IPS-20b (cell line): ENCODE measurements at regions not wholly inside any gene's neighbourhood (a gene's known extent, or its start where the extent isn't known, plus 50 kb on each side); places are given as distances from the start of the nearest gene placed in this dataset.

Experiments
- H3K27ac ChIP-seq: one replicate; pipeline ENCODE4 v1.5.1; 2013; ENCODE audit warnings: low read length
- H3K27me3 ChIP-seq: 2 replicates; pipeline ENCODE4 v1.6.1; 2013; ENCODE audit warnings: mild to moderate bottlenecking, low read length, inconsistent platforms; ENCODE audit not compliant: insufficient read depth
- H3K36me3 ChIP-seq: 2 replicates; pipeline ENCODE4 v1.6.1; 2013; ENCODE audit warnings: low read depth, mild to moderate bottlenecking, inconsistent platforms, low read length, moderate library complexity; ENCODE audit not compliant: insufficient read depth
- H3K4me1 ChIP-seq: 2 replicates; pipeline ENCODE4 v1.6.1; 2013; ENCODE audit warnings: mild to moderate bottlenecking, control low read depth, inconsistent platforms, low read length, moderate library complexity; ENCODE audit not compliant: insufficient read depth
- H3K4me3 ChIP-seq: 2 replicates; pipeline ENCODE4 v1.5.1; 2013; ENCODE audit warnings: mild to moderate bottlenecking, low read length, inconsistent platforms
- H3K9ac ChIP-seq: 2 replicates; pipeline ENCODE4 v1.6.1; 2013; ENCODE audit warnings: low read depth, mild to moderate bottlenecking, inconsistent platforms, low read length, moderate library complexity
- H3K9me3 ChIP-seq: 2 replicates; pipeline ENCODE4 v1.6.1; 2013; ENCODE audit warnings: mild to moderate bottlenecking, low read depth, low read length, inconsistent platforms; ENCODE audit not compliant: insufficient read depth

DNA sequence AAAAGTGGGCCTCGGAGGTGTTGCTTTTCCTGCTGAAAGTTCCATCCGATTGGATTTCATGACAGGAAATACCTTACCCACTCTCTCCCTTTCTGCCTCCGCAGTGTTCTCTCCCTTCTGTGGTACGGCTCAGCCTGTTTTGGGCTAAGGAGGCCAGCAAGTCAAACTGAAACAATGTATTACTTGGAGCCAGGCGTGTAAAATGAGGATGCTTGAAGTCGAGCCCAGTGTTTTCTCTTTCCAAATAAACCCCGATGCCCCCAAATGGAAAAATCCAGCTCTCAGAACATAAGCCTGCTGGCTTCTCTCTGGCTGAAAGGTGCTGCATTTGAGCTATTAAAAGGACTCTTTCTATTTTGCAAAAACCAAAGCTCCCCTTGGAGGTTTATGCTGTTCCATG lies 124.7 kb downstream of the ZNF664 start:
- H3K9me3 ChIP-seq, result peaks cover 5% of the 10 kb centered on the region
- no peak overlapping the region for H3K9ac ChIP-seq
- no peaks in the 10 kb centered on the region for H3K36me3 ChIP-seq
- H3K27ac ChIP-seq, result no peak overlapping the region
- no peaks in the 10 kb centered on the region for H3K4me1 ChIP-seq
- no peak overlapping the region for H3K4me3 ChIP-seq
- H3K27me3 ChIP-seq, result no peaks in the 10 kb centered on the region; the same call in 1 of the 2 replicates

DNA sequence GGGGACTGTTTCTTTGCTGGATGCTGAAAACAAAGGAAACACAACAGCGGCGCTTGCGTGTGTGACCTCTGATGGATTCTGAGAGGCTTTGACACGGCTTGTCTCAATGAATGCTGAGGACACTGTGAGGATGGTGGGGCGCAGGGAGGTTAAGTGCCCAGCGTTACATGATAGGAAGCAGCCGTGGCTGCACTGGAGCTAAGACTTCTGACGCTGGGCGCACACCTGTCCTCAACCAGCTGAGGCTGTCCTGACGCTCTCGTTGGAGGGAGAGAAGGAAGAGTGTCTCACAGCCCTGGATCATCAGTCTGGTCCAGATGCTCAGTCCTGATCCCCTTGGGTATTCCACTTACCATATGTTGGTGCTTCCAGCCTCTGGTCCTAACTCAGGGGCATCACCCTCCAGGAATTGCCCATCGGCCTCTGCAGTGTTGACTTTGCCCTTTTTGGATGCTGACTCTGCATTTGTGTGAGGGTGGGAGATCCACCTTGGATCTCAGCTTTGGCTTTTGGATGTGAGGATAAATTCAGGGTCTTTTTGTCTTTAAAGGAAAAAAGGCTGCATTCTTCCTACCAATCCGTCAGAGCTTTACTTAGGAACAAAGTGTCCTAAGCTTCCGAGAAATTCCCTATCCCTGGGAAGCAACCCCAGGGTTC lies 125.2 kb downstream of the ZNF664 start:
- Histone ChIP-seq H3K4me1 (no peaks in the 10 kb centered on the region), H3K27ac (no peak overlapping the region), H3K9ac (no peak overlapping the region), H3K27me3 (no peaks in the 10 kb centered on the region; the same call in 1 of the 2 replicates), H3K9me3 (peaks cover 6% of the 10 kb centered on the region), H3K36me3 (no peaks in the 10 kb centered on the region), H3K4me3 (no peak overlapping the region)

GRCh38 chr12:124098887-124099286 lies 125.9 kb downstream of the ZNF664 start:
- Histone ChIP-seq H3K9me3 (peaks cover 5% of the 10 kb centered on the region), H3K27me3 (no peaks in the 10 kb centered on the region; the same call in 1 of the 2 replicates), H3K36me3 (no peaks in the 10 kb centered on the region), H3K4me3 (no peak overlapping the region), H3K27ac (no peak overlapping the region), H3K9ac (no peak overlapping the region), H3K4me1 (no peaks in the 10 kb centered on the region)

DNA sequence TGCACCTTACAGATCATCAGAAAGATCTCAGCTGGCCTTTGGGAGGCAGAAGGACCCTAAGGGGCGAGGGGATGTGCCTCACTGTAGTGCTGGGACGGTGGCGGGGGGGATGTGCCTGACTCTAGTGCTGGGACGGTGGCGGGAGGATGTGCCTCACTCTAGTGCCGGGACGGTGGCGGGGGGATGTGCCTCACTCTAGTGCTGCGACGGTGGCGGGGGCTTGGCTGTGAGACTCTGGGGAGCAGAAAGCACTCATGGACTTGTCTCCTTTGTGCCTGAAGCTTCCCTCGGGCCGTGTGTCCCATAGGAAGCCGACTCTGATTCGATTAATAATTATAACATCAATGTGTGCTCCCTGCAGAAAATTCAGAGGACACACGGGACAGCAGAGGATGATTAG lies 126.6 kb downstream of the ZNF664 start:
- Histone ChIP-seq H3K4me1 (no peaks in the 10 kb centered on the region), H3K27me3 (no peaks in the 10 kb centered on the region; the same call in 1 of the 2 replicates), H3K4me3 (no peak overlapping the region), H3K9ac (no peak overlapping the region), H3K36me3 (no peaks in the 10 kb centered on the region), H3K9me3 (peaks cover 5% of the 10 kb centered on the region), H3K27ac (no peak overlapping the region)

DNA sequence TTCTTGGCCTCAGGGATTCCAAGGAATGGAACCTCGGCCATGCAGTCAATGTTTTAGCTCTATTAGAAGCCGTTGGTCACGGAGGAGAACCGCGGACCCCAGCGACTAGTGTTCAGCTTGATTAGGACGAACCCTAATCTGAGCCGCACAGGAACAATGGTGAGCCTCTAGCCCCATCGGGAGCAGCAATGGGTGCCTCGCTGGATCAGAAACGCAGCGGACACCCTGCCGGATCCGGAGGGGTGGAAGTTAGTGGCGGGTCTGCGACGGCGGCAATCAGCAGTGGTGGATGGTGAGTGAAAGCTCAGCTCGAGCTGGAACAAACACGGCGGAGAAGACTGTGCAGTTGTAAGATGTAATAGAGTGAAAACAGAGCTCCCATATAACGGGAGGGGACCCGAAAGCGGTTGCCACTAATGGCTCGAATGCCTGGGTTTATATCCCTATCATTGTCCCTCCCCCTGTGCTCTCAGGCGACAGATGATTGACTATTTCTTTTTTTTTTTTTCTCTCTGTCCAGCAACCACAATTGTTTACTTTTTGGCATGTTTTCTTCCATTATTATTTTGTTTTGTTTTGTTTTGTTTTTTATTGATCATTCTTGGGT lies 127.7 kb downstream of the ZNF664 start:
- no peak overlapping the region for H3K9ac ChIP-seq
- H3K4me3 ChIP-seq, result no peak overlapping the region
- no peaks in the 10 kb centered on the region; the same call in 1 of the 2 replicates for H3K27me3 ChIP-seq
- no peak overlapping the region for H3K27ac ChIP-seq
- H3K36me3 ChIP-seq, result no peaks in the 10 kb centered on the region
- H3K9me3 ChIP-seq, result peaks cover 5% of the 10 kb centered on the region
- no peaks in the 10 kb centered on the region for H3K4me1 ChIP-seq

GRCh38 chr12:124105546-124105945 lies 132.5 kb downstream of the ZNF664 start:
- no peak overlapping the region for H3K27ac ChIP-seq
- H3K9ac ChIP-seq, result no peak overlapping the region
- H3K9me3 ChIP-seq, result peaks cover 14% of the 10 kb centered on the region; the same call in 1 of the 2 replicates
- no peaks in the 10 kb centered on the region for H3K27me3 ChIP-seq
- H3K4me1 ChIP-seq, result peaks cover 3% of the 10 kb centered on the region; the same call in 1 of the 2 replicates
- no peaks in the 10 kb centered on the region for H3K36me3 ChIP-seq
- H3K4me3 ChIP-seq, result no peak overlapping the region

DNA sequence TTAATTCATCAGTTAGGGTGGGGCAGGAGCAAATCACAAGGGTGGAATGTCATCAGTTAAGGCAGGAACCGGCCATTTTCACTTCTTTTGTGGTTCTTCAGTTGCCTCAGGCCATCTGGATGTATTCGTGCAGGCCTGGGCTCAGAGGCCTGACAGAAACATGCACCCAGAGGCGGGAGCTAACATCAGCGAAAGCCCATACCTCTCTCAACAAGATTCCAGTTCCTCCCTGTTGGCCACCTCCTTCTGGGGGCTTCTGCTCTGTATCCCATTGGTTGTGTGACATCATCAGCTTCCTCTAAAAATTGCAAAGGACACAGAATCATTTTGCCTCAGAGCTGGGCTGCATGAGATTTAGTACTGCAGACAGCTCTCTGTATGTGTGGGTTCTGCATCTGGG lies 134.3 kb downstream of the ZNF664 start:
- Histone ChIP-seq H3K4me3 (no peak overlapping the region), H3K36me3 (no peaks in the 10 kb centered on the region), H3K4me1 (peaks cover 10% of the 10 kb centered on the region), H3K9ac (no peak overlapping the region), H3K27me3 (no peaks in the 10 kb centered on the region), H3K9me3 (peaks cover 14% of the 10 kb centered on the region; the same call in 1 of the 2 replicates), H3K27ac (no peak overlapping the region)

- H3K36me3 ChIP-seq, result no peaks in the 10 kb centered on the region
- peaks cover 8% of the 10 kb centered on the region; the same call in 1 of the 2 replicates for H3K9me3 ChIP-seq
- H3K4me3 ChIP-seq, result no peak overlapping the region
- no peak overlapping the region for H3K9ac ChIP-seq
- H3K27ac ChIP-seq, result no peak overlapping the region
- H3K27me3 ChIP-seq, result no peaks in the 10 kb centered on the region
- H3K4me1 ChIP-seq, result peaks cover 10% of the 10 kb centered on the region
Observed at GRCh38 chr12:124109760-124110159, 136.7 kb downstream of the ZNF664 start.

DNA sequence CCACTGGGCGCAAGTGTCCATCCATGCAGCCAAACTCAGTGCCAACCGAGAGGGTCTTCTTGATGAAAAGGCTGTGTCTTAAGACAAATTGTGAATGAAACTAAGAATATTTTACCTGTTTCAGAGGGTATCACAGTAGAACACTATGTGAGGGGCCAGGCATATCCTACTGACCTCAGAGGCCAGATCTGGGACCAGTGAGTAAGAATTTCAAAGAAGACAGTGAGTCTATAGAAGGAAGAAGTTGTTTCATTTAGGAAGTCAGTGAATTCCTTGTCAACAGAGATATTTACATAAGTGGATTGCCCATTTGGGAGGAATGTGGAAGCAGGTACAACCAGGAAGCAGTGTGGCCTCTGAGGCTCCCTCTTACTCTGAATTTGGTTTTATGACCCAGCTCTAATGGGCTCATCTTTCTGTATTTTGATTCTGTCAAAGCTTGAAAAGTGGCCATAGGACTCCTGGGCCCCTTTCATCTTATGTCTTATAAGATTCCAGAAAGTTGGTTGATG lies 137.4 kb downstream of the ZNF664 start:
- Histone ChIP-seq H3K36me3 (no peaks in the 10 kb centered on the region), H3K9ac (no peak overlapping the region), H3K27ac (no peak overlapping the region), H3K9me3 (peaks cover 8% of the 10 kb centered on the region; the same call in 1 of the 2 replicates), H3K4me3 (no peak overlapping the region), H3K27me3 (no peaks in the 10 kb centered on the region), H3K4me1 (peaks cover 10% of the 10 kb centered on the region)

- Histone ChIP-seq H3K9ac (no peak overlapping the region), H3K4me3 (no peak overlapping the region), H3K27ac (no peak overlapping the region), H3K4me1 (peaks cover 10% of the 10 kb centered on the region), H3K36me3 (no peaks in the 10 kb centered on the region), H3K27me3 (no peaks in the 10 kb centered on the region), H3K9me3 (peaks cover 8% of the 10 kb centered on the region; the same call in 1 of the 2 replicates)
Observed at GRCh38 chr12:124111006-124111405, 138.0 kb downstream of the ZNF664 start.

GRCh38 chr12:124114316-124114715 lies 141.3 kb downstream of the ZNF664 start:
- Histone ChIP-seq H3K9me3 (no peaks in the 10 kb centered on the region), H3K27me3 (no peaks in the 10 kb centered on the region), H3K9ac (no peak overlapping the region)

GRCh38 chr12:124115496-124115895 lies 142.5 kb downstream of the ZNF664 start:
- Histone ChIP-seq H3K36me3 (no peaks in the 10 kb centered on the region), H3K9ac (no peak overlapping the region; the same call in 1 of the 2 replicates), H3K4me1 (peaks cover 6% of the 10 kb centered on the region; the same call in 1 of the 2 replicates), H3K27me3 (no peaks in the 10 kb centered on the region), H3K4me3 (no peak overlapping the region), H3K9me3 (no peaks in the 10 kb centered on the region), H3K27ac (no peak overlapping the region)

More at GRCh38 chr12:124114316-124114715, 141.3 kb downstream of the ZNF664 start:
- H3K27ac ChIP-seq, result no peak overlapping the region
- H3K4me3 ChIP-seq, result no peak overlapping the region
- peaks cover 10% of the 10 kb centered on the region for H3K4me1 ChIP-seq
- no peaks in the 10 kb centered on the region for H3K36me3 ChIP-seq
